ENCODE measurements at regions not wholly inside any gene's neighbourhood (a gene's known extent, or its start where the extent isn't known, plus 50 kb on each side); places are given as distances from the start of the nearest gene placed in this dataset.

DNA sequence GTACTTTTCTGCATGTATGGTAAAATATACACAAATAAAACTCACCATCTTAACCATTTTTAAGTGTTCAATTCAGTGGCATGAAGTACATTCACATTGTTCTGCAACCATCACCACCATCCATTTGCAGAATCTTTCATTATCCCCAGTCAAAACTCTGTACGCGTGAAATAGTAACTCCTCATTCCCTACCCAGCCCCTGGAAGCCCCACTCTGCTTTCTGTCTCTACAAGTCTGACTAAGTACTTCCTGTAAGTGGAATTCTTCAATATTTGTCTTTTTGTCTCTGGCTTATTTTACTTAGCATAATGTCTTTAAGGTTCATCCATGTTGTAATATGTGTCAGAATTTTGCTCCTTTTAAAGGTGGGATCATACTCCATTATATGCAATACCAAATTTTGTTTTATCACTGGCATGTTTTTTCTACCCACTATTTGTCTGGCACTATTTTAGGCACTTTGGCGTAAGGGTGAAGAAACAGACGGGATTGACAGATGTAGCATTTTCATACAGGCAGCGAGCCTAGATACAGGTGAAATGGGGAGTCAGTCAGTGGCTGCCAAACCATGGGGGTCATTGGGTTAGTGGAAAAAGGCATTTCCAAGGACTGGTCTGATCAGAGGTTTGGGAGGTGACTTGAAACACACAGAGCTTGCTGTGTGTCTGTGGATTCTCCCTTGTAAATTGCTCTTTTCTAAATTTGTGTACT is 163.2 kb upstream of the MYCN start:
- no peaks in the 10 kb centered on the region for H3K36me3 ChIP-seq (ENCODE audit: insufficient read depth, low read length)
- no peak overlapping the region for H2AFZ ChIP-seq (ENCODE audit: low read length, unreplicated experiment)
- H3K79me2 ChIP-seq (ENCODE audit: control insufficient read depth, insufficient read depth, low read length, unreplicated experiment): no peaks in the 10 kb centered on the region
- H3K27me3 ChIP-seq (ENCODE audit: insufficient read depth, low read length): no peaks in the 10 kb centered on the region
- H3K4me3 ChIP-seq (ENCODE audit: low read depth, low read length): no peak overlapping the region
- H3K4me1 ChIP-seq (ENCODE audit: control insufficient read depth, insufficient read depth, low read length, unreplicated experiment): no peaks in the 10 kb centered on the region
- no peak overlapping the region for H3K27ac ChIP-seq (ENCODE audit: low read depth, low read length)

DNA sequence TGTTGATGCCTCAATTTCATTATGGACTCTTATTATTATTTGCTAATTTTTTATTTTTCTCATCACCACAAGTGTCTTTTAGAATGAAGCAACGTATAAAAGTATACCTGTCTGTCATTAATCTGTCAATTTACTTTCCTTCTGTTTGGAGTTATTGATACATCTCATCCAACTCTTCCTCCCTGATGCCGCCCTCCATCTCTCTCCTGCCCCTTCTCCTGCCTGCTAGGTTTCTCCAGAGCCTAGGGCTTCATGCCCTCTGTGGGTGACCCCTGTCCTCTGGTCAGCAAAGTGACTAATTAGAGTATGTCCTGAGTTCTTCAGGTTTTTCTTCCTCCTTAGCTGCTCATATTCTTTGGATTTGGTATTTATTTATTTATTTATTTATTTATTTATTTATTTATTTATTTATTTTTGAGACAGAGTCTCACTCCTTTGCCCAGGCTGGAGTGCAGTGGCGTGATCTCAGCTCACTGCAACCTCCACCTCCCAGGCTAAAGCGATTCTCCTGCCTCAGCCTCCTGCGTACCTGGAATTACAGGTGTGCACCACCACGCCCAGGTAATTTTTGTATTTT is 162.5 kb upstream of the MYCN start:
- H3K4me1 ChIP-seq (ENCODE audit: control insufficient read depth, insufficient read depth, low read length, unreplicated experiment): no peaks in the 10 kb centered on the region
- H3K79me2 ChIP-seq (ENCODE audit: control insufficient read depth, insufficient read depth, low read length, unreplicated experiment): no peaks in the 10 kb centered on the region
- no peak overlapping the region for H2AFZ ChIP-seq (ENCODE audit: low read length, unreplicated experiment)
- no peak overlapping the region for H3K27ac ChIP-seq (ENCODE audit: low read depth, low read length)
- no peaks in the 10 kb centered on the region for H3K27me3 ChIP-seq (ENCODE audit: insufficient read depth, low read length)
- no peaks in the 10 kb centered on the region for H3K36me3 ChIP-seq (ENCODE audit: insufficient read depth, low read length)
- no peak overlapping the region for H3K4me3 ChIP-seq (ENCODE audit: low read depth, low read length)

DNA sequence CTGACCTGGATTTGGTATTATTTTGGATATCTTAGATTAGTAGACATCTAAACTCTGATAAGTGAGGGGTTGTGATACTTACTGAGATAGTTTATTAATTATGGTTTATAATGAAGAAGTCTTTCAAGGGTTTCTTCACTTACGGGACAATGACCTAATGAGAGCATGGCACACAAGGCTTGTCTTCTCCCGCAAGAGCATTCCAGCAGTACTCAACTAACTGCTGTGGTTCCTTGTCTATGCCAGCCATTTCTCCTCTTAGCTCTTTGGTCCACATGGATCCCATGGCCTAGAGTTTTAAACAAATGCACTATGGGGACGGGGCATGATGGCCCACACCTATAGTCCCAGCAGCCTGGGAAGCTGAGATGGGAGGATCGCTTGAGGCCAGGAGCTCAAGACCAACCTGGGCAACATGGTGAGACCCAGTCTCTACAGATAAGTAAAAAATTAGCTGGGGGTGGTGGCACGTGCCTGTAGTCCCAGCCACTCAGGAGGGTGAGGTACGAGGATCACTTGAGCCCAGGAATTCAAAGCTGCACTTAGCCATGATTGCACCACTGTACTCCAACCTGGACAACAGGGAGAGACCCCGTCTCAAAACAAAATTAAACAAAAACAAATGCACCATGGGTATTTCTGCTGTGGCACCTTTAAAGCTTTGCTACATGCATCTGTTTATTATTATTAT is 161.7 kb upstream of the MYCN start:
- Histone ChIP-seq H3K79me2 (ENCODE audit: control insufficient read depth, insufficient read depth, low read length, unreplicated experiment) (no peaks in the 10 kb centered on the region), H3K36me3 (ENCODE audit: insufficient read depth, low read length) (no peaks in the 10 kb centered on the region), H3K27ac (ENCODE audit: low read depth, low read length) (no peak overlapping the region), H3K4me1 (ENCODE audit: control insufficient read depth, insufficient read depth, low read length, unreplicated experiment) (no peaks in the 10 kb centered on the region), H3K4me3 (ENCODE audit: low read depth, low read length) (no peak overlapping the region), H3K27me3 (ENCODE audit: insufficient read depth, low read length) (no peaks in the 10 kb centered on the region), H2AFZ (ENCODE audit: low read length, unreplicated experiment) (no peak overlapping the region)

DNA sequence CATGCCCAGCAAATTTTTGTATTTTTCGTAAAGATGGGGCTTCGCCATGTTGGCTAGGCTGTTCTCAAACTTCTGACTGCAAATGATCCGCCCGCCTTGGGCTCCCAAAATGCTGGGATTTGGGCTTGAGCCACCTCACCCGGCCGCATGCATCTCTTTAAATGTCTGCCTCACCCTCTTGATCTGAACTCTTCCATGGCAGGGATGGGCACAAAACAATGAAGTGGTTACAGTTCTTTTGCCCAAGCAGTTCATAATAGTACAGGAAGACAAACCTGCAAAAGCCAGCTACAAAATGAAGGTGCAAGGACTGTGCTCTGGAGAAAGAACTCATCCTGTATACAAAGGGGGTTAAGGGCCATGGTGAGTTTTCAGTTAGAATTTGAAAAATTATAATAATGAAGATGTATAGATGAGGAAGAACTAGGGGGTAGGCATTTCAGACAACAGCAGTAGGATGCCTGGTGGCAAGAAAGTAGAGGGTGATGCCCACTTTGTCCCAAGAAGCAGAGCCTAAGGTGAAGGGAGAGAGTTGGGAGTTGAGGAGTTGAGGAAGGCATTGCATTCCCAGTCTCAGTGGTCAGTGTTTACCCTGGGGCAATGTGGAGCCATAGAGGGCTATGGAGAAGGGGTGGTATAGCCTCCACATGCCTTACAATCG is 160.8 kb upstream of the MYCN start:
- H3K4me3 ChIP-seq (ENCODE audit: low read depth, low read length): no peak overlapping the region
- no peak overlapping the region for H2AFZ ChIP-seq (ENCODE audit: low read length, unreplicated experiment)
- no peaks in the 10 kb centered on the region for H3K36me3 ChIP-seq (ENCODE audit: insufficient read depth, low read length)
- H3K79me2 ChIP-seq (ENCODE audit: control insufficient read depth, insufficient read depth, low read length, unreplicated experiment): no peaks in the 10 kb centered on the region
- no peaks in the 10 kb centered on the region for H3K27me3 ChIP-seq (ENCODE audit: insufficient read depth, low read length)
- H3K4me1 ChIP-seq (ENCODE audit: control insufficient read depth, insufficient read depth, low read length, unreplicated experiment): no peaks in the 10 kb centered on the region
- H3K27ac ChIP-seq (ENCODE audit: low read depth, low read length): no peak overlapping the region

DNA sequence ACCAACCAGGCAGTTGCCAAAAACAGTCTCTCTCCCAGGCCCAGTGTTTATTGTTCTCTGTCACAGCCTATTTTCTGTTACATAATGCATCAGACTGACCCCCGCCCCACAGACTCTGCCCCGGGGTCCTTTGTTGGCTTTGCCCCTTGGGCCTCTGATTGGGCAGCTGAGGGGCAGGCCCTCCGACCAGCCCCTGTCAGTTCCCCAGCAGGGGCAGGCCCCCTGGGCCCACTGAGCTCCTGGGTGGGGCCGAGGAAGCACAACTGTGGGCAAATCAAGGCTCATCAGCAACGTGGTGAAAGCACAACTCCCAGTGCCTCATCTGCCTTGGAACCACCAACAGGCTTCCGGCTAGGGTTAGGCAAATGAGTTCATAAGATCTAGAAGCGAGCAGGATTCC is 160.1 kb upstream of the MYCN start:
- Histone ChIP-seq H3K4me3 (ENCODE audit: low read depth, low read length) (no peak overlapping the region), H3K27me3 (ENCODE audit: insufficient read depth, low read length) (no peaks in the 10 kb centered on the region), H2AFZ (ENCODE audit: low read length, unreplicated experiment) (no peak overlapping the region), H3K27ac (ENCODE audit: low read depth, low read length) (no peak overlapping the region), H3K4me1 (ENCODE audit: control insufficient read depth, insufficient read depth, low read length, unreplicated experiment) (no peaks in the 10 kb centered on the region), H3K36me3 (ENCODE audit: insufficient read depth, low read length) (no peaks in the 10 kb centered on the region), H3K79me2 (ENCODE audit: control insufficient read depth, insufficient read depth, low read length, unreplicated experiment) (no peaks in the 10 kb centered on the region)

DNA sequence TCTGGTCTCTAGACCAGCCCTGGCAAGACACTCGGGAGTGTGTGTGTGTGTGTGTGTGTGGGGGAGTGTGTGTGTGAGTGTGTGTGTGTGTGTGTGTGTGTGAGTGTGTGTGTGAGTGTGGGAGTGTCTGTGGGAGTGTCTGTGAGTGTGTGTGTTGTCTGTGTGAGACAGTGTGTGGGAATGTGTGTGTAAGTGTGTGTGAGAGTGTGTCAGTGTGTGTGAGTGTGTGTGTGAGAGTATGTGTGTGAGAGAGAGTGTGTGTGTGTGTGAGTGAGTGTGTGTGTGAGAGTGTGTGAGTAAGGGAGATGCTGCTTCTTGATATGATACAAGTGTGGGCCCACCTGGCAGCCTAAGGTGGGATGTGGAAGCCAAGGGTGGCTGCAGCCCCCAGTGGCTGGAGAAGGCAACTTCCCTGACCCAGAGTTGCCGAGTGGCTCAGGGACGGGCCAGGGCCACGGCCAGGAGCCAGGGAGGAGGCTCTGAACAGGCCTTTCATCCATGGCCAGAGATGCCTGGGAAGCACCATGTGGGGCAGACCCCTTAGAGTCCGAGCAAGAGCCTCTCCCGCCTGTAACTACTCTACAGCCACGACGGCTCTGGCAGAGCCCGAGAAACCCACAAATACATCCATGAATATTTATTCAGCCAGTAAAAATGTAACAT is 159.3 kb upstream of the MYCN start:
- H3K36me3 ChIP-seq (ENCODE audit: insufficient read depth, low read length): no peaks in the 10 kb centered on the region
- H3K4me3 ChIP-seq (ENCODE audit: low read depth, low read length): no peak overlapping the region
- no peaks in the 10 kb centered on the region for H3K79me2 ChIP-seq (ENCODE audit: control insufficient read depth, insufficient read depth, low read length, unreplicated experiment)
- no peak overlapping the region for H2AFZ ChIP-seq (ENCODE audit: low read length, unreplicated experiment)
- H3K27ac ChIP-seq (ENCODE audit: low read depth, low read length): no peak overlapping the region
- no peaks in the 10 kb centered on the region for H3K4me1 ChIP-seq (ENCODE audit: control insufficient read depth, insufficient read depth, low read length, unreplicated experiment)
- H3K27me3 ChIP-seq (ENCODE audit: insufficient read depth, low read length): no peaks in the 10 kb centered on the region

DNA sequence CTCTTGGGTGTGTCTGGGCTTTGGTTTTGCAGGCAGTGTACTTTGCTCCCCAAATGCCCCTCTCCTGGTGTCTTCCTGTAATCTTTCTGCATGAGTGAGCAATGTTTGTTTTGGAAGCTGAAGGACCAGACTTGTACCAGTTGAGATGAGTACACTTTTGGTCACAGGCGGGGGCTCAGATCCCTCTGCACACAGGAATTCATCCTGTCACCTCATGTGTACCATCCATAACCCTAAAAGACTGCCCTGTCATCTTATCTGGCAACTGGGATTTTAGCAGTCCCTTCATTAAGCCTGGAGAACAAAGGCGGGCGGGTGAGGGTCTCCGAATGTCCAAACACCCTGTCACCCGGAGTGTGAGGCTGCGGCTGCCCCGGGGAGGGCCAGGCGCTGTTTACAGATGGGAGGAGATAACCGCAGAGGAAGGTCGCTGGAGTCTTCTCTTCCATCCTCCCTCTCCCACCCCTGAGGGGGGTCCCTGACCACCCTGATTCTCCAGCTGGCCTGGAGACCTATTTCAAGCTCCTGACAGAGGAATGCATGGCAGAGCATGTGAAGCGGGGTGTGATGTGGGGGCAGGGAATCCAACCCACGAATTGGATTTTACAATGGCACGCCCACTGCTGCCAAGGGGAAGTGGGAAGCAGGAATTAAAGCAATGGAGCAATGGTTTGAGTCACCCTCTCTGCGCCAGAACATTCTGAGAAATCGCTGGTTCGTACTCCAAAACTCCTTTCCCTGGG is 158.2 kb upstream of the MYCN start:
- no peak overlapping the region for H2AFZ ChIP-seq (ENCODE audit: low read length, unreplicated experiment)
- H3K4me1 ChIP-seq (ENCODE audit: control insufficient read depth, insufficient read depth, low read length, unreplicated experiment): no peaks in the 10 kb centered on the region
- H3K4me3 ChIP-seq (ENCODE audit: low read depth, low read length): no peak overlapping the region
- H3K27ac ChIP-seq (ENCODE audit: low read depth, low read length): no peak overlapping the region
- no peaks in the 10 kb centered on the region for H3K36me3 ChIP-seq (ENCODE audit: insufficient read depth, low read length)
- no peaks in the 10 kb centered on the region for H3K27me3 ChIP-seq (ENCODE audit: insufficient read depth, low read length)
- H3K79me2 ChIP-seq (ENCODE audit: control insufficient read depth, insufficient read depth, low read length, unreplicated experiment): no peaks in the 10 kb centered on the region

DNA sequence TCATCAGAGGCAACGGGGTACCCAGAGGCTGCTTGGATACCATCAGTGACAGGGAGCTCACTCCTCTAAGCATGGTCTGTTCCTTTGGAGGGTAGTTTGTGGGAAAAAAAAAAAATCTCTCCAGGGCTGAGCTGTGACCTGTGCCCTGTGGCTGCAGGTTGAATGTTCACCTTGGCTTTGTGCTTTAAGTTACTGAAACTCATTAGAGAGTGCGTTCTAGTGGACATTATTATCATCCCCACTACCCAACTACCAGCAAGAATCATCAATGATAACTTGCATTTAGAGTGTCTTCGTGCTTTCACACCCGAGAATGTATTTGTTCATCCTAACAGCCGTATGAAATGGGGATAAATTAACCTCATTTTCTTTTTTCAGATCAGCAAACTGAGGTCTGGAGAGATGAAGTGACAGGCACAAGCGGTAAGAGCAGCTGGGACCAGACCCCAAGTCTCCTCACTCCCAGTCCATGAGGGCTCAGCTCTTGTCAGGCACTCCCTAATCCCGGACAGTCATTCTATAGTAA is 157.5 kb upstream of the MYCN start:
- Histone ChIP-seq H2AFZ (ENCODE audit: low read length, unreplicated experiment) (no peak overlapping the region), H3K79me2 (ENCODE audit: control insufficient read depth, insufficient read depth, low read length, unreplicated experiment) (no peaks in the 10 kb centered on the region), H3K36me3 (ENCODE audit: insufficient read depth, low read length) (no peaks in the 10 kb centered on the region), H3K4me3 (ENCODE audit: low read depth, low read length) (no peak overlapping the region), H3K27me3 (ENCODE audit: insufficient read depth, low read length) (no peaks in the 10 kb centered on the region), H3K27ac (ENCODE audit: low read depth, low read length) (no peak overlapping the region), H3K4me1 (ENCODE audit: control insufficient read depth, insufficient read depth, low read length, unreplicated experiment) (no peaks in the 10 kb centered on the region)

DNA sequence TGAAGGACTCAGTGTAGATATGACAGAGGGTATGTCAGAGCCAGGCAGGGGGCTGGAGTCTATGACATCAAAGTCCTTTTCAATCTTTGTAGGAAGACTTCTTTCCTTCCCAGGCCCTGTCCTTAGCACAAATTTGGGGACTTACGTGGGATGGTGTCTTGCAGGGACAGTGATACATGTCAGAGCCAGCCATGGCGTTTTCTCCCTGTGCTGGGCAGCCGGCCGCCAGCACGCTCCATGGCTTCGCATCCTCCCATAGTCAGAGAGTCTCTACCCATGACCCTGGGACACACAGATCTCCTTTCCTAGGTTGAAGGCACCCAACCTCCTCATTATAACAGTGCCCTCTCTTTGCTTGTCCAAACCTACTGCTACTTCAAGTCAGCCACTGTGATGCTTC is 156.9 kb upstream of the MYCN start:
- Histone ChIP-seq H3K4me3 (ENCODE audit: low read depth, low read length) (no peak overlapping the region), H3K79me2 (ENCODE audit: control insufficient read depth, insufficient read depth, low read length, unreplicated experiment) (no peaks in the 10 kb centered on the region), H3K4me1 (ENCODE audit: control insufficient read depth, insufficient read depth, low read length, unreplicated experiment) (no peaks in the 10 kb centered on the region), H2AFZ (ENCODE audit: low read length, unreplicated experiment) (no peak overlapping the region), H3K27ac (ENCODE audit: low read depth, low read length) (no peak overlapping the region), H3K36me3 (ENCODE audit: insufficient read depth, low read length) (no peaks in the 10 kb centered on the region), H3K27me3 (ENCODE audit: insufficient read depth, low read length) (no peaks in the 10 kb centered on the region)

Measured in ACC112 (cell line).